ENCODE measurements at regions not wholly inside any gene's neighbourhood (a gene's known extent, or its start where the extent isn't known, plus 50 kb on each side); places are given as distances from the start of the nearest gene placed in this dataset.

DNA sequence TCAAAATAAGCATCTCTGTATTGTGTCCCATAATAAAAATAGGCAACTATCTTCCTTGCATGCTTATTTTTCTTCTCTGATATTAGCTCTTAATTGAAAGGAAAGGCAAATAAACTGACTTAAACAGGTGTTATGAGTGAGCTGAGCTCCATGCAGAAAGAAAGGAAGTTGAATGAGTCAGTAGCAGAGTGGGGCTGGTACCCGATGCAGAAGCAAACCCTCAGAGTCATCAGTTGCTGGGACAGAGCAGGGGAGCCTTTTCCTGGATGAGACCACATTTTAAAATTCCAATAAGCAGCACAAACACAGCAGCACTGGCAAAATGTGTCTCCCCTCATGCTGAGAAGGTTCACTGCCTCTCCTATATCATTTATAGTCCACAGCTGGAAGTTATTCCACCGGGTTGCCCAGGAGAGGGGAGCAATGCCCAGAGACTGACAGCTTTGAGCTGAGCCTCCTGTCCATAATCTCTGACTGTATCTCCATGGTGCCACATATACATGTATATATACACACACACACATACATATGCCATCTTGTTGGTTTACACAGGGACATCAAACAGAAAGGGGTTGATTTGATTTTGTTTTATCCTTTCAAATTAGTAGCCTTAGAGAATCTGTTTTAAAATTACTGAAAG is 274.3 kb upstream of the PPARGC1A start:
- Histone ChIP-seq H3K36me3 (no peaks in the 10 kb centered on the region), H3K9me3 (no peaks in the 10 kb centered on the region), H3K4me1 (no peaks in the 10 kb centered on the region), H3K27ac (no peak overlapping the region), H3K4me3 (no peak overlapping the region), H3K27me3 (no peaks in the 10 kb centered on the region)
- intact Hi-C loops (cut with DNase I; ENCODE audit: low total_unique reads) = no loop called here
- TF ChIP-seq POLR2A (IDR thresholded peaks at IDR 0.05) = no peak
- TF ChIP-seq, protein P1, sequence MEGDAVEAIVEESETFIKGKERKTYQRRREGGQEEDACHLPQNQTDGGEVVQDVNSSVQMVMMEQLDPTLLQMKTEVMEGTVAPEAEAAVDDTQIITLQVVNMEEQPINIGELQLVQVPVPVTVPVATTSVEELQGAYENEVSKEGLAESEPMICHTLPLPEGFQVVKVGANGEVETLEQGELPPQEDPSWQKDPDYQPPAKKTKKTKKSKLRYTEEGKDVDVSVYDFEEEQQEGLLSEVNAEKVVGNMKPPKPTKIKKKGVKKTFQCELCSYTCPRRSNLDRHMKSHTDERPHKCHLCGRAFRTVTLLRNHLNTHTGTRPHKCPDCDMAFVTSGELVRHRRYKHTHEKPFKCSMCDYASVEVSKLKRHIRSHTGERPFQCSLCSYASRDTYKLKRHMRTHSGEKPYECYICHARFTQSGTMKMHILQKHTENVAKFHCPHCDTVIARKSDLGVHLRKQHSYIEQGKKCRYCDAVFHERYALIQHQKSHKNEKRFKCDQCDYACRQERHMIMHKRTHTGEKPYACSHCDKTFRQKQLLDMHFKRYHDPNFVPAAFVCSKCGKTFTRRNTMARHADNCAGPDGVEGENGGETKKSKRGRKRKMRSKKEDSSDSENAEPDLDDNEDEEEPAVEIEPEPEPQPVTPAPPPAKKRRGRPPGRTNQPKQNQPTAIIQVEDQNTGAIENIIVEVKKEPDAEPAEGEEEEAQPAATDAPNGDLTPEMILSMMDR (IDR thresholded peaks at IDR 0.05 in 4 of 5, conservative IDR thresholded peaks at IDR 0.05 in 1 of 5) = no peak
- no peak for ATAC-seq
- DNase-seq = no peak
- in situ Hi-C loops (cut with MboI; ENCODE audit: low sequenced_read_pairs in 4 of 4) = no loop called here

GRCh38 chr4:24163314-24163713 is 273.5 kb upstream of the PPARGC1A start:
- no peaks in the 10 kb centered on the region for H3K4me1 ChIP-seq
- DNase-seq (no peak), ATAC-seq (no peak)
- no peak overlapping the region for H3K4me3 ChIP-seq
- H3K27ac ChIP-seq = no peak overlapping the region
- no peaks in the 10 kb centered on the region for H3K27me3 ChIP-seq
- in situ Hi-C loops (cut with MboI; ENCODE audit: low sequenced_read_pairs in 4 of 4) (no loop called here), intact Hi-C loops (cut with DNase I; ENCODE audit: low total_unique reads) (no loop called here)
- H3K9me3 ChIP-seq = no peaks in the 10 kb centered on the region
- no peak for TF ChIP-seq POLR2A (IDR thresholded peaks at IDR 0.05)
- TF ChIP-seq, protein P1 (IDR thresholded peaks at IDR 0.05 in 4 of 5, conservative IDR thresholded peaks at IDR 0.05 in 1 of 5) = no peak
- H3K36me3 ChIP-seq = no peaks in the 10 kb centered on the region

DNA sequence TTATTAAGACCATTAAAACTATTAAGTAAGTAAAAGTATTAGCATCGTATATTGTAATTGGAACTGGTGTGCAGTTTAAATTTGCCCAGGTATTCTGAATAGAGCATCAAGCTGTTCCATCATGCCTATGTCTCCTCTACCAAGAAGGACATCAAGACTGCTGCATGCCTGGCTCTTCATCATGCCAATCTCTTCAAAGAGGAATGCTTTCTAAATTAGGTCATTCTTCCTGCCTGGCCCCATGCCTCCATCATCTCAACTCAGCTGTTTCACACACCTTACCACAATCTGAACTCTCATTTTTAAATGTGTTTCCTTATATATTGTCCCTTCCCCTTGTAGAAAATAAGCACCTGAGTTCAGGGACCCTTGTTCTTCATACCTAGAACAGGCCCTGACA is 270.5 kb upstream of the PPARGC1A start:
- DNase-seq (no peak), ATAC-seq (no peak)
- H3K4me3 ChIP-seq = no peak overlapping the region
- no peaks in the 10 kb centered on the region for H3K27me3 ChIP-seq
- H3K27ac ChIP-seq = no peak overlapping the region
- in situ Hi-C loops (cut with MboI; ENCODE audit: low sequenced_read_pairs in 4 of 4) (no loop called here), intact Hi-C loops (cut with DNase I; ENCODE audit: low total_unique reads) (no loop called here)
- no peaks in the 10 kb centered on the region for H3K4me1 ChIP-seq
- no peak for TF ChIP-seq POLR2A (IDR thresholded peaks at IDR 0.05)
- TF ChIP-seq, protein P1 (IDR thresholded peaks at IDR 0.05 in 4 of 5, conservative IDR thresholded peaks at IDR 0.05 in 1 of 5) = no peak
- H3K9me3 ChIP-seq = no peaks in the 10 kb centered on the region
- H3K36me3 ChIP-seq = no peaks in the 10 kb centered on the region

DNA sequence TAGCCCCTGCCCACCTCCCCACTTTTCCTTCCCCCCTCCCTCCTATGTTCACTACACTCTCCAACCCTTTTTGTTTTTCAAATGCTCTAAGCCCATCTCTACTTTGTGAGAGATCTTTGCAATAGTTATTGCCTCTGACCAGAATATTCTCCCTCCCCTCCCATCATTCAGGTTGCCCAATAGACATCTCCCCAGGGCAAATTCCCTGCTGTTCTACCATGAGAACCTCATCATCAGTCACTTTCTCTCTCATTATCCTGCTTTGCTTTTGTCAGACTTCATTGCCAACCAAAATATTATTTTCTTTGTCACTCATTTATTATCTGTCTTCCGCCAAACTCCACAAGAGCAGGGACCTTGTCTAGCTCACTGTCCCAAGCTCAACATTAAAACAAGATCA is 268.2 kb upstream of the PPARGC1A start:
- DNase-seq (no peak), ATAC-seq (no peak)
- H3K4me1 ChIP-seq = no peaks in the 10 kb centered on the region
- H3K27me3 ChIP-seq = no peaks in the 10 kb centered on the region
- H3K27ac ChIP-seq = no peak overlapping the region
- intact Hi-C loops (cut with DNase I; ENCODE audit: low total_unique reads) = no loop called here
- in situ Hi-C loops (cut with MboI; ENCODE audit: low sequenced_read_pairs in 4 of 4) = no loop called here
- no peaks in the 10 kb centered on the region for H3K9me3 ChIP-seq
- H3K36me3 ChIP-seq = no peaks in the 10 kb centered on the region
- no peak overlapping the region for H3K4me3 ChIP-seq
- TF ChIP-seq, protein P1 (IDR thresholded peaks at IDR 0.05 in 4 of 5, conservative IDR thresholded peaks at IDR 0.05 in 1 of 5) = no peak
- no peak for TF ChIP-seq POLR2A (IDR thresholded peaks at IDR 0.05)

- Histone ChIP-seq H3K27me3 (no peaks in the 10 kb centered on the region), H3K27ac (no peak overlapping the region), H3K9me3 (no peaks in the 10 kb centered on the region), H3K36me3 (no peaks in the 10 kb centered on the region), H3K4me1 (peaks cover 0 to 3% of the 10 kb centered on the region in 2 donors), H3K4me3 (no peak overlapping the region)
- ATAC-seq (no peak), DNase-seq (no peak)
- in situ Hi-C loops (cut with MboI; ENCODE audit: low sequenced_read_pairs in 4 of 4) = no loop called here
- no peak for TF ChIP-seq POLR2A (IDR thresholded peaks at IDR 0.05)
- TF ChIP-seq, protein P1 (IDR thresholded peaks at IDR 0.05 in 4 of 5, conservative IDR thresholded peaks at IDR 0.05 in 1 of 5) = no peak
- intact Hi-C loops (cut with DNase I; ENCODE audit: low total_unique reads) = no loop called here
Observed at GRCh38 chr4:24150034-24150433, 260.2 kb upstream of the PPARGC1A start.
